Parathyroid adenoma (tissue), 2 donors: ENCODE measurements at regions not wholly inside any gene's neighbourhood (a gene's known extent, or its start where the extent isn't known, plus 50 kb on each side); places are given as distances from the start of the nearest gene placed in this dataset.

Source experiments
- H2AFZ ChIP-seq: fragments of 300-600 bp; sonication (generic); one replicate; pipeline ENCODE4 v1.7.0; 2017; ENCODE audit warnings: antibody characterized with exemption, mild to moderate bottlenecking
- H3K27ac ChIP-seq: fragments of 300-600 bp; sonication (generic); one replicate; pipeline ENCODE4 v1.7.0; 2017
- H3K27me3 ChIP-seq: fragments of 300-600 bp; sonication (generic); one replicate; pipeline ENCODE4 v1.7.0; 2017; ENCODE audit warnings: low read length; ENCODE audit not compliant: control insufficient read depth, insufficient read depth
- H3K36me3 ChIP-seq: fragments of 300-600 bp; sonication (generic); one replicate; pipeline ENCODE4 v1.7.0; 2017; ENCODE audit warnings: low read length; ENCODE audit not compliant: control insufficient read depth, insufficient read depth
- H3K4me1 ChIP-seq: fragments of 300-600 bp; sonication (generic); one replicate; pipeline ENCODE4 v1.7.0; 2017; ENCODE audit warnings: control low read depth
- H3K4me2 ChIP-seq: fragments of 300-600 bp; sonication (generic); one replicate; pipeline ENCODE4 v1.7.0; 2017; ENCODE audit warnings: low read length
- H3K4me3 ChIP-seq: fragments of 300-600 bp; sonication (generic); one replicate; pipeline ENCODE4 v1.7.0; 2017; ENCODE audit warnings: low read depth, low read length
- H3K79me2 ChIP-seq: fragments of 300-600 bp; sonication (generic); one replicate; pipeline ENCODE4 v1.7.0; 2017; ENCODE audit warnings: control low read depth
- H3K9ac ChIP-seq: fragments of 300-600 bp; sonication (generic); one replicate; pipeline ENCODE4 v1.7.0; 2017; ENCODE audit warnings: mild to moderate bottlenecking
- H3K9me3 ChIP-seq: fragments of 300-600 bp; sonication (generic); one replicate; pipeline ENCODE4 v1.7.0; 2017; ENCODE audit warnings: low read length; ENCODE audit not compliant: control insufficient read depth
- TF ChIP-seq, protein P1 (sequence below): fragments of 300-600 bp; sonication (generic); IDR thresholded peaks from one replicate; pipeline ENCODE4 v1.7.0; 2017; ENCODE audit warnings: antibody characterized with exemption, mild to moderate bottlenecking
- donor health status: primary hyperparathyroidism.

GRCh38 chr1:96236156-96236739 is 485.3 kb upstream of the PTBP2 start:
- Histone ChIP-seq H3K27ac (no peak overlapping the region), H3K4me1 (no peaks in the 10 kb centered on the region), H3K36me3 (no peaks in the 10 kb centered on the region), H3K4me3 (no peak overlapping the region), H3K79me2 (no peaks in the 10 kb centered on the region), H2AFZ (no peak overlapping the region), H3K27me3 (no peaks in the 10 kb centered on the region), H3K9ac (no peak overlapping the region), H3K9me3 (no peaks in the 10 kb centered on the region), H3K4me2 (no peak overlapping the region)
- TF ChIP-seq, protein P1, sequence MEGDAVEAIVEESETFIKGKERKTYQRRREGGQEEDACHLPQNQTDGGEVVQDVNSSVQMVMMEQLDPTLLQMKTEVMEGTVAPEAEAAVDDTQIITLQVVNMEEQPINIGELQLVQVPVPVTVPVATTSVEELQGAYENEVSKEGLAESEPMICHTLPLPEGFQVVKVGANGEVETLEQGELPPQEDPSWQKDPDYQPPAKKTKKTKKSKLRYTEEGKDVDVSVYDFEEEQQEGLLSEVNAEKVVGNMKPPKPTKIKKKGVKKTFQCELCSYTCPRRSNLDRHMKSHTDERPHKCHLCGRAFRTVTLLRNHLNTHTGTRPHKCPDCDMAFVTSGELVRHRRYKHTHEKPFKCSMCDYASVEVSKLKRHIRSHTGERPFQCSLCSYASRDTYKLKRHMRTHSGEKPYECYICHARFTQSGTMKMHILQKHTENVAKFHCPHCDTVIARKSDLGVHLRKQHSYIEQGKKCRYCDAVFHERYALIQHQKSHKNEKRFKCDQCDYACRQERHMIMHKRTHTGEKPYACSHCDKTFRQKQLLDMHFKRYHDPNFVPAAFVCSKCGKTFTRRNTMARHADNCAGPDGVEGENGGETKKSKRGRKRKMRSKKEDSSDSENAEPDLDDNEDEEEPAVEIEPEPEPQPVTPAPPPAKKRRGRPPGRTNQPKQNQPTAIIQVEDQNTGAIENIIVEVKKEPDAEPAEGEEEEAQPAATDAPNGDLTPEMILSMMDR, result no peak

- no peak overlapping the region for H3K9ac ChIP-seq
- H3K4me2 ChIP-seq, result no peak overlapping the region
- TF ChIP-seq, protein P1, result no peak
Observed at GRCh38 chr1:96238426-96238825, 483.2 kb upstream of the PTBP2 start.

GRCh38 chr1:96240438-96240837 is 481.1 kb upstream of the PTBP2 start:
- Histone ChIP-seq H3K4me3 (no peak overlapping the region), H3K4me2 (no peak overlapping the region), H3K27ac (no peak overlapping the region), H3K4me1 (no peaks in the 10 kb centered on the region), H2AFZ (no peak overlapping the region), H3K36me3 (no peaks in the 10 kb centered on the region), H3K9ac (no peak overlapping the region), H3K79me2 (no peaks in the 10 kb centered on the region), H3K9me3 (no peaks in the 10 kb centered on the region), H3K27me3 (no peaks in the 10 kb centered on the region)
- TF ChIP-seq, protein P1, result no peak

More at GRCh38 chr1:96238426-96238825, 483.2 kb upstream of the PTBP2 start:
- H3K36me3 ChIP-seq, result no peaks in the 10 kb centered on the region
- H3K4me3 ChIP-seq, result no peak overlapping the region
- H3K27ac ChIP-seq, result no peak overlapping the region
- no peaks in the 10 kb centered on the region for H3K27me3 ChIP-seq
- no peaks in the 10 kb centered on the region for H3K79me2 ChIP-seq
- H2AFZ ChIP-seq, result no peak overlapping the region
- H3K4me1 ChIP-seq, result no peaks in the 10 kb centered on the region
- no peaks in the 10 kb centered on the region for H3K9me3 ChIP-seq

GRCh38 chr1:96253246-96254035 is 468.1 kb upstream of the PTBP2 start:
- H3K4me3 ChIP-seq, result no peak overlapping the region
- H3K4me1 ChIP-seq, result no peaks in the 10 kb centered on the region
- H3K9me3 ChIP-seq, result no peaks in the 10 kb centered on the region
- H3K27me3 ChIP-seq, result no peaks in the 10 kb centered on the region
- H3K4me2 ChIP-seq, result no peak overlapping the region
- H3K36me3 ChIP-seq, result no peaks in the 10 kb centered on the region
- H3K27ac ChIP-seq, result no peak overlapping the region
- H3K9ac ChIP-seq, result no peak overlapping the region
- no peaks in the 10 kb centered on the region for H3K79me2 ChIP-seq
- H2AFZ ChIP-seq, result no peak overlapping the region
- TF ChIP-seq, protein P1, result no peak
